SU-DHL-6 (cell line): ENCODE measurements at regions not wholly inside any gene's neighbourhood (a gene's known extent, or its start where the extent isn't known, plus 50 kb on each side); places are given as distances from the start of the nearest gene placed in this dataset.

Experiments
- EZH2phosphoT487 ChIP-seq: fragments of 200-600 bp; sonication (generic), shearing (Covaris generic); conservative IDR thresholded peaks from 2 replicates; pipeline ENCODE4 v1.6.1; 2018; ENCODE audit warnings: mild to moderate bottlenecking, antibody characterized with exemption, low read length, moderate library complexity, mixed read lengths
- TF ChIP-seq, protein P1 (sequence below): fragments of 200-600 bp; sonication (generic); IDR thresholded peaks from one replicate; pipeline ENCODE4 v1.5.1; 2017; ENCODE audit warnings: antibody characterized with exemption, mild to moderate bottlenecking, low read length, moderate library complexity; ENCODE audit not compliant: insufficient read depth, poor library complexity, severe bottlenecking

DNA sequence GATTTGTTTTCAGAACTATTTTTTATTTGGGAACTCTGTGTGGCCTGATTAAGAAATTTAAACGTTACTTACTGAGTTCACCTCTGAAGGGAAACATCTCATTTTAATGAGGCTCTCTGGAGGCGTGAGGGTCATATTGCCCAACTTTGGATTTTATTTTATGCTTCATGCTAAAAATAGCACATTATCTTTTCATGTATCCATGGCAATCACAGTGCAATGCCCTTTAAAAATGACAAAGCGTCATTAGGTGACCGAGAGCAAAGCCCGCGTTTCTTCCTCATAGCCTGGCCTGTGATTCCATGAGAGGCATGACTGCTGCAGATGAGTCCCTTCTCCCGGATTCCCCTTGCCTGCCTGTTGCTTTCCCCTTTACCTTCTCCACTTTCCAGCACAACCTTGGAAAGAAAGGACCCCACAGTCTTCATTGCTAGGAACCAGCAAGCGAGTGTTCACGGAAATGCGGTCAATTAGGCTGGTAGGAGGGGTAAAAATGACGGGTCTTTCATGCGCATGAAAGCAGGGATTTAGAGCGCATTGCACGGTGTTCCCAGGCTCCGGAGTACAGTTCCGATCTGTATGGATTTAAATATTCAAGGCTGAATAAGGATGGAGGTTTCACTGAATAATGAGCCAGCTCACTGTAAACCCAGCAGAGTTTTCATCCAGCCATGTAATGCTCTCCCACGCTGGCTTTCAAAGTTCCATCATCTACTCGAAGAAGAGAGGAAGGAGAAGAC, 98.2 kb upstream of the PITRM1 start:
- TF ChIP-seq, protein P1, sequence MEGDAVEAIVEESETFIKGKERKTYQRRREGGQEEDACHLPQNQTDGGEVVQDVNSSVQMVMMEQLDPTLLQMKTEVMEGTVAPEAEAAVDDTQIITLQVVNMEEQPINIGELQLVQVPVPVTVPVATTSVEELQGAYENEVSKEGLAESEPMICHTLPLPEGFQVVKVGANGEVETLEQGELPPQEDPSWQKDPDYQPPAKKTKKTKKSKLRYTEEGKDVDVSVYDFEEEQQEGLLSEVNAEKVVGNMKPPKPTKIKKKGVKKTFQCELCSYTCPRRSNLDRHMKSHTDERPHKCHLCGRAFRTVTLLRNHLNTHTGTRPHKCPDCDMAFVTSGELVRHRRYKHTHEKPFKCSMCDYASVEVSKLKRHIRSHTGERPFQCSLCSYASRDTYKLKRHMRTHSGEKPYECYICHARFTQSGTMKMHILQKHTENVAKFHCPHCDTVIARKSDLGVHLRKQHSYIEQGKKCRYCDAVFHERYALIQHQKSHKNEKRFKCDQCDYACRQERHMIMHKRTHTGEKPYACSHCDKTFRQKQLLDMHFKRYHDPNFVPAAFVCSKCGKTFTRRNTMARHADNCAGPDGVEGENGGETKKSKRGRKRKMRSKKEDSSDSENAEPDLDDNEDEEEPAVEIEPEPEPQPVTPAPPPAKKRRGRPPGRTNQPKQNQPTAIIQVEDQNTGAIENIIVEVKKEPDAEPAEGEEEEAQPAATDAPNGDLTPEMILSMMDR: no peak
- no peak for TF ChIP-seq EZH2phosphoT487
